IMR-90 (cell line): ENCODE measurements at regions not wholly inside any gene's neighbourhood (a gene's known extent, or its start where the extent isn't known, plus 50 kb on each side); places are given as distances from the start of the nearest gene placed in this dataset.
A peak's percentile ranks its signal among the peaks of the same experiment; 100 is the strongest.

Experiments used
- ATAC-seq: fragments of 200-7000 bp; cut with Tn5 transposase; 2 replicates; pipeline ENCODE4 v1.9.1; 2020; ENCODE audit warnings: low read depth, mild to moderate bottlenecking, moderate library complexity
- BruUV-seq: library from RNA; stranded (reverse); fragments of 400-500 nt; replicated peaks from 2 replicates; lab custom pipeline; 2021; lab: Mats Ljungman, UMichigan
- CTCF ChIA-PET: fragments of 300-600 bp; formaldehyde crosslinking; extraction: SDS; loops from one replicate; lab custom pipeline; 2021; ENCODE audit warnings: antibody characterized with exemption; lab: Yijun Ruan, JAX
- POLR2A ChIA-PET: fragments of 300-600 bp; sonication (Branson Sonifier 250); formaldehyde crosslinking; loops from one replicate; lab custom pipeline; 2022; ENCODE audit warnings: antibody characterized with exemption; ENCODE audit not compliant: unreplicated experiment; lab: Charles Lee
- DNase-seq: peaks from one replicate; pipeline ENCODE4 v3.0.0; 2013
- H2AFZ ChIP-seq: replicated peaks from 2 replicates; pipeline ENCODE3; 2013; ENCODE audit warnings: low read length, mild to moderate bottlenecking; ENCODE audit not compliant: poor library complexity
- H2AK5ac ChIP-seq: 2 replicates; pipeline ENCODE4 v1.6.1; 2013; ENCODE audit warnings: low read depth, low read length, inconsistent platforms
- H2AK9ac ChIP-seq: replicated peaks from 2 replicates; pipeline ENCODE3; 2013; ENCODE audit warnings: mild to moderate bottlenecking, low read depth, low read length, moderate library complexity; ENCODE audit not compliant: poor library complexity
- H2BK120ac ChIP-seq: 2 replicates; pipeline ENCODE4 v1.6.1; 2013; ENCODE audit warnings: low read depth, low read length, inconsistent platforms
- H2BK15ac ChIP-seq: 3 replicates; pipeline ENCODE4 v1.6.1; 2013; ENCODE audit warnings: low read depth, low read length, inconsistent platforms
- H2BK20ac ChIP-seq: 2 replicates; pipeline ENCODE4 v1.6.1; 2013; ENCODE audit warnings: low read depth, mild to moderate bottlenecking, inconsistent platforms, low read length, moderate library complexity
- H2BK5ac ChIP-seq: 2 replicates; pipeline ENCODE4 v1.6.1; 2013; ENCODE audit warnings: mild to moderate bottlenecking, low read depth, low read length, inconsistent platforms; ENCODE audit not compliant: poor library complexity, severe bottlenecking
- H3K14ac ChIP-seq: replicated peaks from 2 replicates; pipeline ENCODE4 v1.6.1; 2013; ENCODE audit warnings: low read depth, low read length, inconsistent platforms
- H3K18ac ChIP-seq: 2 replicates; pipeline ENCODE4 v1.6.1; 2013; ENCODE audit warnings: low read depth, low read length, control low read depth
- H3K23ac ChIP-seq: 2 replicates; pipeline ENCODE4 v1.6.1; 2013; ENCODE audit warnings: low read depth, low read length, inconsistent platforms
- H3K27ac ChIP-seq: 2 replicates; pipeline ENCODE4 v1.5.1; 2013; ENCODE audit warnings: mild to moderate bottlenecking, control low read depth, low read length; ENCODE audit not compliant: insufficient read depth
- H3K27me3 ChIP-seq: 2 replicates; pipeline ENCODE4 v1.6.1; 2013; ENCODE audit warnings: low read length; ENCODE audit not compliant: control insufficient read depth, insufficient read depth
- H3K36me3 ChIP-seq: 2 replicates; pipeline ENCODE4 v1.6.1; 2013; ENCODE audit warnings: low read length, mixed read lengths; ENCODE audit not compliant: control insufficient read depth, insufficient read depth
- H3K4ac ChIP-seq: 2 replicates; pipeline ENCODE4 v1.6.1; 2013; ENCODE audit warnings: low read depth, low read length, inconsistent platforms
- H3K4me1 ChIP-seq: 2 replicates; pipeline ENCODE4 v1.6.1; 2013; ENCODE audit warnings: low read length, mixed read lengths; ENCODE audit not compliant: control insufficient read depth, insufficient read depth
- H3K4me2 ChIP-seq: 2 replicates; pipeline ENCODE4 v1.6.1; 2013; ENCODE audit warnings: low read depth, mild to moderate bottlenecking, control low read depth, low read length, moderate library complexity
- H3K4me3 ChIP-seq: 2 replicates; pipeline ENCODE4 v1.5.1; 2013; ENCODE audit warnings: low read depth, mild to moderate bottlenecking, control low read depth, low read length, moderate library complexity; ENCODE audit not compliant: insufficient read depth
- H3K56ac ChIP-seq: 2 replicates; pipeline ENCODE4 v1.6.1; 2013; ENCODE audit warnings: low read length, inconsistent platforms; ENCODE audit not compliant: insufficient read depth; ENCODE audit errors: extremely low read depth
- H3K79me1 ChIP-seq, 2 experiments: 2 replicates each; pipeline ENCODE4 v1.6.1; 2013; ENCODE audit warnings: low read length in 2 of 2, inconsistent platforms in 1 of 2, low read depth in 1 of 2
- H3K9ac ChIP-seq: 2 replicates; pipeline ENCODE4 v1.6.1; 2013; ENCODE audit warnings: low read depth, low read length, control low read depth
- H3K9me1 ChIP-seq: 2 replicates; pipeline ENCODE4 v1.6.1; 2013; ENCODE audit warnings: low read length, inconsistent platforms; ENCODE audit not compliant: insufficient read depth
- H3K9me3 ChIP-seq: 2 replicates; pipeline ENCODE4 v1.6.1; 2013; ENCODE audit warnings: low read length; ENCODE audit not compliant: control insufficient read depth, insufficient read depth
- H4K20me1 ChIP-seq: 2 replicates; pipeline ENCODE4 v1.6.1; 2013; ENCODE audit warnings: low read length, inconsistent platforms; ENCODE audit not compliant: insufficient read depth
- H4K5ac ChIP-seq: 2 replicates; pipeline ENCODE4 v1.6.1; 2013; ENCODE audit warnings: mild to moderate bottlenecking, low read depth, low read length, control low read depth
- H4K8ac ChIP-seq, 2 experiments: 2 replicates each; pipeline ENCODE4 v1.6.1; 2013; ENCODE audit warnings: low read depth in 2 of 2, low read length in 2 of 2, control low read depth in 1 of 2, inconsistent platforms in 1 of 2
- H4K91ac ChIP-seq: 2 replicates; pipeline ENCODE4 v1.6.1; 2013; ENCODE audit warnings: low read depth, low read length, inconsistent platforms; ENCODE audit not compliant: insufficient read depth
- BHLHE40 ChIP-seq: fragments of 150-350 bp; IDR thresholded peaks from 2 replicates; pipeline ENCODE4 v1.6.1; 2016; ENCODE audit warnings: mild to moderate bottlenecking, low read depth, low read length
- CEBPB ChIP-seq: IDR thresholded peaks from 2 replicates; pipeline ENCODE4 v1.6.1; 2012; ENCODE audit warnings: low read depth, low read length, improper control_type of control experiment
- CHD1 ChIP-seq: IDR thresholded peaks from 2 replicates; pipeline ENCODE4 v1.6.1; 2012; ENCODE audit warnings: low read depth, low read length, improper control_type of control experiment
- FOS ChIP-seq: fragments of 150-350 bp; IDR thresholded peaks from 2 replicates; pipeline ENCODE4 v1.6.1; 2016; ENCODE audit warnings: low read depth, low read length
- MAFK ChIP-seq: IDR thresholded peaks from 2 replicates; pipeline ENCODE4 v1.6.1; 2012; ENCODE audit warnings: low read depth, low read length, improper control_type of control experiment
- MAZ ChIP-seq: IDR thresholded peaks from 2 replicates; pipeline ENCODE4 v1.6.1; 2012; ENCODE audit warnings: low read depth, mild to moderate bottlenecking, low read length, improper control_type of control experiment, moderate library complexity, borderline replicate concordance
- MXI1 ChIP-seq: IDR thresholded peaks from 2 replicates; pipeline ENCODE4 v1.6.1; 2012; ENCODE audit warnings: low read depth, mild to moderate bottlenecking, low read length, moderate library complexity, borderline replicate concordance
- NFE2L2 ChIP-seq: fragments of 150-350 bp; IDR thresholded peaks from 2 replicates; pipeline ENCODE4 v1.6.1; 2016; ENCODE audit warnings: low read depth, mild to moderate bottlenecking, low read length
- POLR2A ChIP-seq: IDR thresholded peaks from 2 replicates; pipeline ENCODE4 v1.6.1; 2012; ENCODE audit warnings: mild to moderate bottlenecking, low read depth, low read length
- RAD21 ChIP-seq: IDR thresholded peaks from 2 replicates; pipeline ENCODE4 v1.6.1; 2012; ENCODE audit warnings: low read length, improper control_type of control experiment
- RCOR1 ChIP-seq: IDR thresholded peaks from 2 replicates; pipeline ENCODE4 v1.6.1; 2012; ENCODE audit warnings: mild to moderate bottlenecking, low read length, improper control_type of control experiment; ENCODE audit not compliant: insufficient replicate concordance
- RFX5 ChIP-seq: IDR thresholded peaks from 2 replicates; pipeline ENCODE4 v1.8.0; 2012; ENCODE audit warnings: low read depth, mild to moderate bottlenecking, low read length, moderate library complexity
- SMC3 ChIP-seq: fragments of 150-350 bp; IDR thresholded peaks from 2 replicates; pipeline ENCODE4 v1.6.1; 2016; ENCODE audit warnings: low read depth, mild to moderate bottlenecking, antibody characterized with exemption, low read length, moderate library complexity
- USF2 ChIP-seq: fragments of 150-350 bp; IDR thresholded peaks from 2 replicates; pipeline ENCODE4 v1.6.1; 2017; ENCODE audit warnings: mild to moderate bottlenecking, antibody characterized with exemption, low read length, low read depth
- WGBS, 2 experiments: methylation state at CpG; one replicate each; pipeline versions ENCODE4 v1.1.5 to v1.1.7; 2013; ENCODE audit warnings: missing lambda C conversion rate in 2 of 2; ENCODE audit not compliant: insufficient read length in 1 of 2; ENCODE audit errors: extremely low coverage in 2 of 2; 5-methylcytosine and 5-hydroxymethylcytosine counted together
- dilution Hi-C: fragments of 300-500 bp; cut with HindIII; formaldehyde crosslinking; loops from one replicate; pipeline ENCODE4 v1.14.3; 2018; ENCODE audit warnings: low sequenced_read_pairs; ENCODE audit not compliant: unreplicated experiment
- in situ Hi-C: fragments of 300-500 bp; cut with MboI; formaldehyde crosslinking; loops from 3 replicates; pipeline ENCODE4 v1.14.3; 2019; ENCODE audit warnings: low sequenced_read_pairs, inconsistent platforms, mixed read lengths
- intact Hi-C: fragments of 100-400 bp; cut with micrococcal nuclease; formaldehyde crosslinking; loops from 2 replicates; pipeline ENCODE4 v1.10.0; 2022
- TF ChIP-seq, protein P1 (sequence below): conservative IDR thresholded peaks from 2 replicates; pipeline ENCODE4 v1.5.1; 2012; ENCODE audit warnings: mild to moderate bottlenecking, low read depth, low read length, improper control_type of control experiment
- TF ChIP-seq, protein P2 (sequence below): fragments of 150-350 bp; IDR thresholded peaks from 2 replicates; pipeline ENCODE4 v1.6.1; 2016; ENCODE audit warnings: low read depth, mild to moderate bottlenecking, low read length, moderate library complexity, borderline replicate concordance

- no peak for TF ChIP-seq CHD1
- TF ChIP-seq SMC3, result no peak
- TF ChIP-seq NFE2L2, result no peak
- no peak for TF ChIP-seq MXI1
- TF ChIP-seq, protein P1, sequence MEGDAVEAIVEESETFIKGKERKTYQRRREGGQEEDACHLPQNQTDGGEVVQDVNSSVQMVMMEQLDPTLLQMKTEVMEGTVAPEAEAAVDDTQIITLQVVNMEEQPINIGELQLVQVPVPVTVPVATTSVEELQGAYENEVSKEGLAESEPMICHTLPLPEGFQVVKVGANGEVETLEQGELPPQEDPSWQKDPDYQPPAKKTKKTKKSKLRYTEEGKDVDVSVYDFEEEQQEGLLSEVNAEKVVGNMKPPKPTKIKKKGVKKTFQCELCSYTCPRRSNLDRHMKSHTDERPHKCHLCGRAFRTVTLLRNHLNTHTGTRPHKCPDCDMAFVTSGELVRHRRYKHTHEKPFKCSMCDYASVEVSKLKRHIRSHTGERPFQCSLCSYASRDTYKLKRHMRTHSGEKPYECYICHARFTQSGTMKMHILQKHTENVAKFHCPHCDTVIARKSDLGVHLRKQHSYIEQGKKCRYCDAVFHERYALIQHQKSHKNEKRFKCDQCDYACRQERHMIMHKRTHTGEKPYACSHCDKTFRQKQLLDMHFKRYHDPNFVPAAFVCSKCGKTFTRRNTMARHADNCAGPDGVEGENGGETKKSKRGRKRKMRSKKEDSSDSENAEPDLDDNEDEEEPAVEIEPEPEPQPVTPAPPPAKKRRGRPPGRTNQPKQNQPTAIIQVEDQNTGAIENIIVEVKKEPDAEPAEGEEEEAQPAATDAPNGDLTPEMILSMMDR, result no peak
- TF ChIP-seq FOS, result no peak
- TF ChIP-seq BHLHE40, result no peak
- TF ChIP-seq CEBPB, result no peak
- no peak for TF ChIP-seq RCOR1
- no peak for TF ChIP-seq MAFK
- TF ChIP-seq RFX5, result no peak
- no peak for TF ChIP-seq RAD21
- TF ChIP-seq MAZ, result no peak
- TF ChIP-seq, protein P2, sequence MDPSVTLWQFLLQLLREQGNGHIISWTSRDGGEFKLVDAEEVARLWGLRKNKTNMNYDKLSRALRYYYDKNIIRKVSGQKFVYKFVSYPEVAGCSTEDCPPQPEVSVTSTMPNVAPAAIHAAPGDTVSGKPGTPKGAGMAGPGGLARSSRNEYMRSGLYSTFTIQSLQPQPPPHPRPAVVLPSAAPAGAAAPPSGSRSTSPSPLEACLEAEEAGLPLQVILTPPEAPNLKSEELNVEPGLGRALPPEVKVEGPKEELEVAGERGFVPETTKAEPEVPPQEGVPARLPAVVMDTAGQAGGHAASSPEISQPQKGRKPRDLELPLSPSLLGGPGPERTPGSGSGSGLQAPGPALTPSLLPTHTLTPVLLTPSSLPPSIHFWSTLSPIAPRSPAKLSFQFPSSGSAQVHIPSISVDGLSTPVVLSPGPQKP, result no peak
- no peak for TF ChIP-seq USF2
- no peak for TF ChIP-seq POLR2A
- no peak overlapping the region for H3K4ac ChIP-seq
- H3K18ac ChIP-seq, result no peak overlapping the region
- CTCF ChIA-PET, result no interaction called here
- peak overlapping the region; percentile 74; the same call in 1 of the 3 replicates for H2BK15ac ChIP-seq
- in situ Hi-C loops, result no loop called here
- no peak overlapping the region for H3K4me3 ChIP-seq
- no CpG with 5 or more reads among the region's 4 CpGs for WGBS, 2 experiments
- no TSS peak for BruUV-seq
- H2AFZ ChIP-seq, result no peak overlapping the region
- H3K9me3 ChIP-seq, result no peaks in the 10 kb centered on the region; the same call in 1 of the 2 replicates
- no peak overlapping the region for H3K56ac ChIP-seq
- no peaks in the 10 kb centered on the region for H3K79me1 ChIP-seq
- no peak overlapping the region for H4K5ac ChIP-seq
- POLR2A ChIA-PET, result no interaction called here
- no peak overlapping the region for H2AK9ac ChIP-seq
- intact Hi-C loops, result no loop called here
- peaks cover 4% of the 10 kb centered on the region; the same call in 1 of the 2 replicates for H3K4me1 ChIP-seq
- no peak overlapping the region for H3K27ac ChIP-seq
- H2BK5ac ChIP-seq, result no peak overlapping the region
- H2BK20ac ChIP-seq, result peak overlapping the region; percentile 67; the same call in 1 of the 2 replicates
- no peak overlapping the region for H3K14ac ChIP-seq
- no peak overlapping the region for H3K9ac ChIP-seq
- H3K27me3 ChIP-seq, result no peaks in the 10 kb centered on the region
- peak overlapping the region; percentile 40; the same call in 1 of the 2 replicates for H2BK120ac ChIP-seq
- no peak overlapping the region for H3K4me2 ChIP-seq
- DNase-seq, result no peak
- no peaks in the 10 kb centered on the region for H3K9me1 ChIP-seq
- ATAC-seq, result no peak
- no peak overlapping the region for H4K8ac ChIP-seq
- H3K36me3 ChIP-seq, result no peaks in the 10 kb centered on the region
- 0 out of 2 replicates have a peak overlapping the region, but pooled peaks have one; percentile 9 for H2AK5ac ChIP-seq
- H3K23ac ChIP-seq, result no peak overlapping the region
- dilution Hi-C loops, result no loop called here
- H4K91ac ChIP-seq, result no peak overlapping the region
- no peaks in the 10 kb centered on the region for H4K20me1 ChIP-seq
These were observed 105.8 kb upstream of the TRIM77 start for GRCh38 chr11:89604281-89604680.
